ENCODE measurements at regions not wholly inside any gene's neighbourhood (a gene's known extent, or its start where the extent isn't known, plus 50 kb on each side); places are given as distances from the start of the nearest gene placed in this dataset.
"Not testable (repeated sequence)": the region's sequence is repeated elsewhere in the genome, so short reads cannot be mapped to it uniquely, and the experiment has no call there.

DNA sequence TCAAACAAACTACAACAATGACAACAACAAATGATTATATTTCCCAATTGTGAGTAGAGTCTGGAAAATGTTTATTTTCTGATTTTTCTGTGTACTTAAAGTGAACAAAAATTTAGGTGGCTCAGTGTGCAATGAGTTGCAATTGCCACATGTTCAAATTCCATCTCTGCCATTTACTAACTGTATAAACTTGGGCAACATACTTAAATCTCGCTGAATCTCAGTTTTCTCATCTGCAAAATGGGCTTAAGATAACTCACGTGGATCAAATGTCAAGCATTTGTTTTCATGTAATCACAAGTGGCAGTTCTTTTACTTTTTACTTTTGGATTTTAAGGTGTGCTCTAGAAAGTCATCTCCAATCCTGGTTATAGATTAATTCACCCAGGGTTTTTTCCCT lies 416.8 kb upstream of the HNRNPA3 start:
- no peaks in the 10 kb centered on the region for H3K27me3 ChIP-seq
- no peaks in the 10 kb centered on the region for H3K36me3 ChIP-seq
- no peak for TF ChIP-seq CTCF (IDR thresholded peaks at IDR 0.05)
- ATAC-seq (no peak), DNase-seq (no peak)
- intact Hi-C loops (cut with DNase I) = no loop called here
- H3K4me3 ChIP-seq = no peak overlapping the region
- no peaks in the 10 kb centered on the region for H3K4me1 ChIP-seq
- H3K27ac ChIP-seq = no peak overlapping the region
- H3K9me3 ChIP-seq = no peaks in the 10 kb centered on the region

- H3K27me3 ChIP-seq; H3K4me1 ChIP-seq; ATAC-seq; intact Hi-C loops (cut with DNase I); H3K4me3 ChIP-seq; H3K27ac ChIP-seq; H3K36me3 ChIP-seq; H3K9me3 ChIP-seq; DNase-seq: not testable (repeated sequence)
Observed at GRCh38 chr2:176796677-176797076, 415.9 kb upstream of the HNRNPA3 start.

DNA sequence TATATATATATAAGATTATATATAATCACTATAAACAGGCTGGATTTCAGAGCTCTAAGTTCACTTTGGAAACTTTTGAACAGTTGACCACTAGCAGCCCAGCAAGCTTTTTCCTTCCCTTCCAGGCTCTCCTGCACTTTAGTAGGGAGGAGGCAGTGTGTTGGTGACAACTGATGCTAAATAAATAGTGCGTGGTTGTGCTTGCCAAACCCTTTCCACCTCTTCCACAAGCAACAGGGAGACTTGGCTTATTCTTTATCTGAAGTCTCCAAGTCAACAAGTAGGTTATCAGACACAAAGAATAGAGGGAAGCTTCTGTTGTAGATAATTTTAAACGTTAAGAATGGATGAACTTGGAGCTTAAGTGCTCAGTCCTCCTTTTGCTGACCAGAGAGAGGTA lies 408.2 kb upstream of the HNRNPA3 start:
- Histone ChIP-seq H3K27ac (no peak overlapping the region), H3K27me3 (no peaks in the 10 kb centered on the region), H3K9me3 (no peaks in the 10 kb centered on the region), H3K4me3 (no peak overlapping the region), H3K36me3 (no peaks in the 10 kb centered on the region), H3K4me1 (no peaks in the 10 kb centered on the region)
- ATAC-seq (no peak), DNase-seq (no peak)
- no peak for TF ChIP-seq CTCF (IDR thresholded peaks at IDR 0.05)
- intact Hi-C loops (cut with DNase I) = no loop called here

- H3K27ac ChIP-seq = no peak overlapping the region
- TF ChIP-seq CTCF (IDR thresholded peaks at IDR 0.05) = no peak
- DNase-seq (no peak), ATAC-seq (no peak)
- H3K36me3 ChIP-seq = no peaks in the 10 kb centered on the region
- intact Hi-C loops (cut with DNase I) = no loop called here
- no peaks in the 10 kb centered on the region for H3K9me3 ChIP-seq
- H3K4me1 ChIP-seq = no peaks in the 10 kb centered on the region
- H3K27me3 ChIP-seq = no peaks in the 10 kb centered on the region
- no peak overlapping the region for H3K4me3 ChIP-seq
Observed at GRCh38 chr2:176805345-176805744, 407.2 kb upstream of the HNRNPA3 start.

DNA sequence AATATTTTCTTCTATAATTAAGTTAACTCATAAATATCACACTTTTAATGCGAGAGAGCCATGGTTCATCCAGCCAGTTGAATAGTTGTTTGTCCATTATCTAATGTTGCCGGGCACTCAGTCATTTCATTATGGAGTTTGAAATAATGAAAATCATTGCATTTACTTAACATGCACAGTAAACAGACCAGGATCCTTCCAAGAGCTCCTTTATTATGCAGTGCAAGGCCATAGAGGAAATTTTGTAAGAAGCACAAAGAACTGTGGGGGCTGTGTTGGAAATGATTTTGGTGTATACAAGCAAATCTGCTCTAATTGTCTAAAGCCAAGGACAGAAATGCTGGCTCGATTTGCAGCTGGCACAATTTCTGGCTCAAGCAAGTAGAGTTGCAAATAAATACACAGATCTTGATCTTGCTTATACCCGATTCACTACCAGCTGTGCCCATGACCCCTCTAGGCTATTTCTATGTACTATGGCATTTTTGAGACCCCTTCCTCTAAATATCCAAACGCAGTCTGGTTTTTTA lies 400.3 kb upstream of the HNRNPA3 start:
- Histone ChIP-seq H3K27ac (no peak overlapping the region), H3K4me1 (no peaks in the 10 kb centered on the region), H3K27me3 (no peaks in the 10 kb centered on the region), H3K9me3 (no peaks in the 10 kb centered on the region), H3K4me3 (no peak overlapping the region), H3K36me3 (no peaks in the 10 kb centered on the region)
- no peak for DNase-seq
- no peak for ATAC-seq
- TF ChIP-seq CTCF (IDR thresholded peaks at IDR 0.05) = no peak
- intact Hi-C loops (cut with DNase I) = loop anchor here in 1 of 2 donors (10.0 kb wide), 3 partner anchors 158 to 678 kb away; no protein-coding TSS in a partner anchor

GRCh38 chr2:176813156-176813555 lies 399.4 kb upstream of the HNRNPA3 start:
- no peaks in the 10 kb centered on the region for H3K36me3 ChIP-seq
- no peak overlapping the region for H3K4me3 ChIP-seq
- no peak for TF ChIP-seq CTCF (IDR thresholded peaks at IDR 0.05)
- intact Hi-C loops (cut with DNase I) = loop anchor here in 1 of 2 donors (10.0 kb wide), 3 partner anchors 158 to 678 kb away; no protein-coding TSS in a partner anchor
- DNase-seq = no peak
- no peak for ATAC-seq
- H3K27me3 ChIP-seq = no peaks in the 10 kb centered on the region
- H3K4me1 ChIP-seq = no peaks in the 10 kb centered on the region
- no peak overlapping the region for H3K27ac ChIP-seq
- no peaks in the 10 kb centered on the region for H3K9me3 ChIP-seq

Data from left lung (tissue), 4 donors.